Chondrocyte (in vitro differentiated cells): ENCODE measurements at regions not wholly inside any gene's neighbourhood (a gene's known extent, or its start where the extent isn't known, plus 50 kb on each side); places are given as distances from the start of the nearest gene placed in this dataset.

Source experiments
- DNase-seq: peaks from one replicate; pipeline ENCODE4 v3.0.0; 2021; ENCODE audit warnings: mixed read lengths, low spot score
- H3K27ac Mint-ChIP-seq: one replicate; pipeline ENCODE4 v1.8.0; 2021; ENCODE audit warnings: mild to moderate bottlenecking, moderate library complexity, mixed read lengths; ENCODE audit not compliant: unreplicated experiment
- H3K27me3 Mint-ChIP-seq: 2 replicates; pipeline ENCODE4 v1.8.0; 2021; ENCODE audit warnings: low read depth, mixed read lengths
- H3K36me3 Mint-ChIP-seq: 2 replicates; pipeline ENCODE4 v1.8.0; 2021; ENCODE audit warnings: low read depth, mixed read lengths
- H3K4me1 Mint-ChIP-seq: 2 replicates; pipeline ENCODE4 v1.8.0; 2021; ENCODE audit warnings: low read depth, mild to moderate bottlenecking, mixed read lengths
- H3K4me3 Mint-ChIP-seq: one replicate; pipeline ENCODE4 v1.8.0; 2021; ENCODE audit warnings: mild to moderate bottlenecking, moderate library complexity, mixed read lengths; ENCODE audit not compliant: unreplicated experiment
- H3K9me3 Mint-ChIP-seq: 2 replicates; pipeline ENCODE4 v1.8.0; 2021; ENCODE audit warnings: low read depth, mixed read lengths
- CTCF ChIP-seq: fragments of 200-600 bp; sonication (generic); IDR thresholded peaks from 2 replicates; pipeline ENCODE4 v1.5.0; 2021; ENCODE audit warnings: antibody characterized with exemption, mild to moderate bottlenecking, moderate library complexity

DNA sequence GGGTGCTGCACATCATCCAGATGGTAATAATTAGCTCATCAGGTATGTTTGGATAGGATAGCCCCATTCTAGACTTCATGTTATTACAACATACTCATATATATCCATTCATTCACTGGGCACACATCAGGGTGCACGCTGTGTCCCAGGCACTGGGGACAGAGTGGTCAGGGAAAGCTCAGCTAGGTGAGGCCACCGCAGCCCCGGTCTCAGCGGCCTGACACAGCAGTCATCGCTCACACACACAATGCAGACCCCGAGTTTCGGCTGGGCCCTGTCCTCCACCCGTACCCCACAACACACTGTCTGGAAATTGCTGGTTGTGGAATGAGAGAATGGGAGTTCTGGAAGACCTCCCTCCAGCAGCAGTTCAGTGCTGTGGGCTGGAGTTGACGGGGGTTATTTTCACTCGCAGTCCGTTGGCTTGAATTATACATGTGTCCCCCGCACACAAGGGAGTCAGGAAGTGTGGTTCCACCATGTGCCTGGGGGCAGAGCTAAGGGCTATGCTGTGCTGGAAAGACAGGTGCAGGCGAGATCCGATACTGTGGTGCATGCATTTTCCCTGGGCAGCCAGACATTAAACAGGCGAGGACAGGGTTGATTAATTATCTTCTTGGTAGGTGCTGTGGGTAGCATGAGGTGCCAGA lies 257.6 kb downstream of the TEX29 start:
- H3K9me3 Mint-ChIP-seq = peaks cover 29% of the 10 kb centered on the region
- H3K36me3 Mint-ChIP-seq = peaks cover 4% of the 10 kb centered on the region
- H3K4me3 Mint-ChIP-seq = no peak overlapping the region
- no peak overlapping the region for H3K27ac Mint-ChIP-seq
- no peaks in the 10 kb centered on the region for H3K4me1 Mint-ChIP-seq
- DNase-seq = peak; percentile 57
- no peaks in the 10 kb centered on the region for H3K27me3 Mint-ChIP-seq
- TF ChIP-seq CTCF = no peak

DNA sequence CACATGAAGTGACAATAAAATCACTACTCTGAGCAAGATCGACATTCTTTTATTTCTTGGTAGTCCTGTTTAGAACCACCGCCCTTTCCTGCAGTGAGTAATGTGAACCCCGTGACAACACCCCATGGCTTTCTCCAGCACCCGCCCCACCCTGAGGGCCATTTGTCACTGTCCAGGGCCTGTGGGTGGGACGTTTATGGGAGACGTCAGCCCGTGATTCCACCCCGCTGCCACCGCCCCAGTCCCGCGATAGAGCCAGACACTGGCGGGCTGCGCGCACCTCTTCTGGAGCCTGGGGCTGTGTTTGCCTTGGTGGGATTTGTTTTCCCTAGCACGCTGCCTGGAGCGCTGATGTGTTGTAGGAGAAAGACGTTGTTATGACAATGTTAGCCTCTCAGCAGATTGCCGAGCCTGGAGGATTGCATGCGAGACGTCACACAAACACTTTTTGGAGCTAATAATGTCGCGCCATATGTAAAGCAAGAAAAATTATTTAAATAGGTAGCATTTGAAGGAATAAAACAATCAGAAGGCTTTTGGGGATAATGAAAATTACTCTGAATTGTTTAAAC lies 263.7 kb downstream of the TEX29 start:
- no peak overlapping the region for H3K27ac Mint-ChIP-seq
- DNase-seq = peak; percentile 75

DNA sequence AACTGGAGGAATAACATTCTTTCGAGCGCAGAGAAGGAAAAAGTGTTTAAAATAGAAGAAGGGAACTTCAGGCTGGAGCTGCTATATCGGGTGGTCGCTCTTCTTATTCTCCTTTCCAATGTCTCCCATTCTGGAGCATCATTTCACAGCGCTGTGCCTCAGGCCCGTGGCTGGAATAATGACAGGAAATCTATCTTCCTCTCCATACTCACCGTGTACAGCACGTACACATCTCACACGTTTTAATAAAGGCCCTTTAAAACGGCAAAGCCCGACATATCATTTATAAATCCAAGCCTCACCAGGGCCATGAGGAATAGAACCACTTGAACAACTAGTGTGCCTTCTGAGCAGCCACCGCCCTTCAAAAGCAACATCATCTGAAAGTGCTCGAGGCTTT lies 264.4 kb downstream of the TEX29 start:
- Mint-ChIP-seq H3K36me3 (no peaks in the 10 kb centered on the region), H3K4me1 (no peaks in the 10 kb centered on the region), H3K9me3 (peaks cover 7% of the 10 kb centered on the region), H3K27ac (no peak overlapping the region), H3K27me3 (no peaks in the 10 kb centered on the region), H3K4me3 (no peak overlapping the region)
- DNase-seq = no peak
- no peak for TF ChIP-seq CTCF

More for the DNA sequence above, 263.7 kb downstream of the TEX29 start:
- Mint-ChIP-seq H3K4me1 (no peaks in the 10 kb centered on the region), H3K9me3 (peaks cover 11% of the 10 kb centered on the region), H3K27me3 (no peaks in the 10 kb centered on the region), H3K36me3 (no peaks in the 10 kb centered on the region), H3K4me3 (no peak overlapping the region)
- TF ChIP-seq CTCF = no peak

GRCh38 chr13:111586291-111586690 lies 265.8 kb downstream of the TEX29 start:
- no peak overlapping the region for H3K4me3 Mint-ChIP-seq

DNA sequence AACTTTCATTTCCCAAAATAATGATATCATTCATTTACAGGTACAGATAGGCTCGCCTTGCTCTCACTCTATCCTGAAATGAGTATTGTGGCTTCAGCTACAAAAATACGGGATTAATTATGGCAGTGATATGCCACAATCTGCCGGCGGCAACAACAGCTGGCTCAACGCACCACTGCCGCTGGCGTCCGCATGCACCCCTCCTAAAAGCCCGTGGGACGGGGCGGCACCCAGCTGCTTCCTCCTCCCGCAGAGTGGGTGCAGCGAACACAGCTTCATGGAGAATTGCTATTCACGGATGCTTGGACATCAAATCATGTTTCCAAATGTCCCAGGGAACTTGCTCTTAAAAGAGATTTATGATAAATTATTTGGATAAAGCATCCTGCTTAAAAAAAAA lies 266.8 kb downstream of the TEX29 start:
- Mint-ChIP-seq H3K27me3 (no peaks in the 10 kb centered on the region), H3K36me3 (no peaks in the 10 kb centered on the region), H3K4me3 (no peak overlapping the region), H3K9me3 (peaks cover 7% of the 10 kb centered on the region), H3K4me1 (no peaks in the 10 kb centered on the region), H3K27ac (no peak overlapping the region)
- no peak for TF ChIP-seq CTCF
- no peak for DNase-seq

More at GRCh38 chr13:111586291-111586690, 265.8 kb downstream of the TEX29 start:
- no peak for DNase-seq
- H3K27me3 Mint-ChIP-seq = no peaks in the 10 kb centered on the region
- no peaks in the 10 kb centered on the region for H3K36me3 Mint-ChIP-seq
- peaks cover 7% of the 10 kb centered on the region for H3K9me3 Mint-ChIP-seq
- no peaks in the 10 kb centered on the region for H3K4me1 Mint-ChIP-seq
- no peak overlapping the region for H3K27ac Mint-ChIP-seq
- no peak for TF ChIP-seq CTCF
